ENCODE measurements at regions not wholly inside any gene's neighbourhood (a gene's known extent, or its start where the extent isn't known, plus 50 kb on each side); places are given as distances from the start of the nearest gene placed in this dataset.

DNA sequence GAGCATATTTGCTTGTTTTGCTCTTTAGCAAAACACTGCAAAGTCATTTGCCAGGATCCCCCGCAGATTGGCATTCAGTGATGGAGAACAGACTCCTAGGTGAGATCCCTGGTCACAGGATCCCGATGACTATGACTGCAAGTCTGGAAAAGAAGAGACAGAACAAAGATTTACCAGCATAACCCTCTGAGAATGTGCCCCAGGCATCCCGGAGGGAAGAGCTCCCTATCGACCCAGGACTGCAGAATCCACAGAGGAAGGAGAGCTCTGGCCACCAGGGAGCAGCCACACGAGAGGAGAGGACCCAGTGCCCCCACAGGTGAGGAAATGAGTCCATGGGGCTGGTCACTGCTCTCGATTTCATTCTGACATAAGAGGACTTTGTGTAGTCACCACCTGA, 105.2 kb downstream of the ZNF280B start:
- H3K4me1 ChIP-seq (ENCODE audit: control insufficient read depth, insufficient read depth, low read length): no peaks in the 10 kb centered on the region

DNA sequence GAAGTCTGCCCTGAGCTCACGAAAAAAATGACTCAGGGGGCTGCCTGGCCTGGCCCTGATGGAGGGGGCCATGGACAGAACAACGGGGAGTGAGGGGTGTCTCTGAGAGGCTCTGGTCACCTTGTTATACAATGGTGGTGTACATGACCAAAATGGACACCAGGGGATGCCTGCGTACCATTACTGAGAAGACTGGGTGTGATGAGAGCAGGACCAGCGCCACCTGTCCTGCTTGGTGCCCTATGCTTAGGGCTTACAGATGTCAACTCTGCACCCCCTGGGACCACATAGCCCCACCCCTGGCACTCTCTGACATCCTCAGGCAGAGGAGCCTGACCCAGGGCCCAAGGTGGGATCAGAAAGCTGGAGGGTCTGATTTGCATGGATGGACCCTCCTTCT, 104.8 kb downstream of the ZNF280B start:
- Histone ChIP-seq H3K27me3 (ENCODE audit: control insufficient read depth, insufficient read depth, low read length) (peaks cover 6% of the 10 kb centered on the region), H3K9me3 (ENCODE audit: control insufficient read depth, low read length) (no peaks in the 10 kb centered on the region)

More for the DNA sequence above, 105.2 kb downstream of the ZNF280B start:
- Histone ChIP-seq H3K9me3 (ENCODE audit: control insufficient read depth, low read length) (no peaks in the 10 kb centered on the region), H3K4me3 (ENCODE audit: low read length) (no peak overlapping the region), H3K27me3 (ENCODE audit: control insufficient read depth, insufficient read depth, low read length) (peaks cover 6% of the 10 kb centered on the region), H3K9ac (ENCODE audit: low read length) (no peak overlapping the region), H3K36me3 (ENCODE audit: control insufficient read depth, insufficient read depth, low read length) (no peaks in the 10 kb centered on the region)

DNA sequence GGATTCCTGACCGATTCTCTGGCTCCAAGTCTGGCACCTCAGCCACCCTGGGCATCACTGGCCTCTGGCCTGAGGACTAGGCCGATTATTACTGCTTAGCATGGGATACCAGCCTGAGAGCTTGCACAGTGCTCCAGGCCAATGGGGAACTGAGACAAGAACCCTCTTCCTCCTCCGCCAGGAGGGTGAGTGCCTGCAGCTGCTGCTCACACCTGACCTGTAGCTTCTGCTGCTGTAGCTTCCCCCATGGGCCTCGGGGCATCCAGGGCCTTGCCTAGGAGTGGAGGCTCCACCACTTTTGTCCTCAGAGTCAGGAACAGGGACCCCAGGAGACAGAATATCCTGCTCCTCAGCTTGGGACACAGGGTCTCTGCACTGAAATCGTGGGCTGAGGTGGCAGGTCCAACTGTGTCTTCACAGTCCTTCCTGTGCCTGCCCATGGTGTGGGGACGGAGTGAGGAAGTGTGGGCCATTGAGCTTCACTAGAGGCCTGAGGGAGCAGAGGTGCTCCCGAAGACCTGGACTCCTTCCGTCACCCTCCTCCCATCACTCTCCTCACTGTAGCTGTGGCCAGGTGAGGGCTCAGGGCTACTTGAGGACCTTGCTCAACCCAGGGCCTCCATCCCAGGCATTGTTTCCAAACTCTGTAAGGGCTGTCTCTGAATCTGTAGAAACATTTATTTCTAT, 103.8 kb downstream of the ZNF280B start:
- no peak overlapping the region for H3K9ac ChIP-seq (ENCODE audit: low read length)
- H3K4me1 ChIP-seq (ENCODE audit: control insufficient read depth, insufficient read depth, low read length): no peaks in the 10 kb centered on the region
- no peaks in the 10 kb centered on the region for H3K36me3 ChIP-seq (ENCODE audit: control insufficient read depth, insufficient read depth, low read length)
- H3K9me3 ChIP-seq (ENCODE audit: control insufficient read depth, low read length): no peaks in the 10 kb centered on the region
- peaks cover 9% of the 10 kb centered on the region for H3K27me3 ChIP-seq (ENCODE audit: control insufficient read depth, insufficient read depth, low read length)
- H3K4me3 ChIP-seq (ENCODE audit: low read length): no peak overlapping the region

More for the DNA sequence above, 104.8 kb downstream of the ZNF280B start:
- Histone ChIP-seq H3K9ac (ENCODE audit: low read length) (no peak overlapping the region), H3K4me1 (ENCODE audit: control insufficient read depth, insufficient read depth, low read length) (no peaks in the 10 kb centered on the region), H3K4me3 (ENCODE audit: low read length) (no peak overlapping the region), H3K36me3 (ENCODE audit: control insufficient read depth, insufficient read depth, low read length) (no peaks in the 10 kb centered on the region)

DNA sequence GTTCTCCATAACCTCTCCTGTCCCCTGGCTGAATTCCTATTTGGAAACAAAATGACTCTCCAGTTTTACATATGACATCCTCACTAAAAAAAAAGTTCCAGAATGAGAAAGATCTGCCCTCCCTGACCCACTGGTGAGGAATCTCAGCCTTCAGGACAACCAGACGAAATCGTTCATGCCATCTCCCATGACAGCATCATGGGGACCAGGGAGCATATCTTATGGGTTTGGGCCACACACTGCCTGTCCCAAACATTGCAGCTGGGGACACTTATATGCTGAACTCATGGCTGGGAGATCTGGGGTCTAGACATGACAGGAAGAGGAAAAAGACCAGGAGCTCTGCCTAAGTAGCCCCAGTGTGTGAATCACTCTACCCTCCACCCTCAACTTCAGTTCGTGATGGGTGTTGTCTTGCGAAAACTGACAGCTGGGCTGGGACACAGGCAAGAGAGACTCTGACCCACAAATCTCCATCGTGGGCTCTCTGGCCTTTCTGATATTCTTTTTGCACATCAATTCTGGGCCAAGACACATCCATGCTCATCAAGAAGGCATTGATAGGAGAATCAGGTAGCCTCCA, 102.0 kb downstream of the ZNF280B start:
- Histone ChIP-seq H3K9me3 (ENCODE audit: control insufficient read depth, low read length) (no peaks in the 10 kb centered on the region), H3K36me3 (ENCODE audit: control insufficient read depth, insufficient read depth, low read length) (no peaks in the 10 kb centered on the region), H3K9ac (ENCODE audit: low read length) (no peak overlapping the region), H3K27me3 (ENCODE audit: control insufficient read depth, insufficient read depth, low read length) (peaks cover 10% of the 10 kb centered on the region), H3K4me1 (ENCODE audit: control insufficient read depth, insufficient read depth, low read length) (no peaks in the 10 kb centered on the region), H3K4me3 (ENCODE audit: low read length) (no peak overlapping the region)

DNA sequence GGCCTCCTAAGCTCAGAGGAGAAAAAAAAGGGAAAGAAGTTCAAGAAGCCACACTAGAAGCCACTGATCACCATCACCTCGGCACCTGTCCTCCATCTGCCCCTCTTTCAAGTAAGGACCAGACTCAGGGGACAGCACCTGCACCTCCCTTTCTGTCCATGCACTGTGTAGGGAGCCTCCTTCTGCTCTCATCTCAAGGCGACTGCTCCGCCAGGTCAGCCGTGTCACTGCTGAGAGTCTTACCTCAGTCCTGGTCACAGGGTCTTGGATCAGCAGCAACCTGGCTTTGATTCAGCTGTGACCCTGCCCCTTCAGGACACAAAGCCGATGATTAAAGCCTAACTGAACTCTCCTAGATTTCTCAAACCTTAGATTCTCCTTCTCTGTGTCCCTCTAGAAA, 101.5 kb downstream of the ZNF280B start:
- Histone ChIP-seq H3K9ac (ENCODE audit: low read length) (no peak overlapping the region), H3K4me3 (ENCODE audit: low read length) (no peak overlapping the region), H3K36me3 (ENCODE audit: control insufficient read depth, insufficient read depth, low read length) (no peaks in the 10 kb centered on the region), H3K9me3 (ENCODE audit: control insufficient read depth, low read length) (no peaks in the 10 kb centered on the region), H3K4me1 (ENCODE audit: control insufficient read depth, insufficient read depth, low read length) (no peaks in the 10 kb centered on the region), H3K27me3 (ENCODE audit: control insufficient read depth, insufficient read depth, low read length) (peaks cover 10% of the 10 kb centered on the region)

DNA sequence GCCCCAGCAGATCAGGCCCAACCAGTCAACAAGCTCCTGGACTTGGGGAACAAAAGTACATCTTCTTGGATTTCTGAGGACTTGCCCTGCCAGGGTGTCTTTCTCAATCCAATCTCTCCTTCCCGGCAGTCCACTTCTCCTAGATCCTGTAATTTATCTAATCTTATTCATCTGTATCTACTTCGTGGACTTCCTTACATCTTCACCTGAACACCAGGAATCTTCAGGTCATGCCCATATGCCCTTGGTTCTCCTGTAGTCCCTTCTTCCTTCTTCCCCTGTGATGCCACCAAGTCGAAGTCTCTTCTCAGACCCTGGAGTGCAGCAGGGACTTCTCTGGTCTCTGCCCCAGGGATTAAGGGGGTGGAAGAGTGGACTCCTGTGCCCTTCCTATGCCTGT, 100.3 kb downstream of the ZNF280B start:
- H3K9me3 ChIP-seq (ENCODE audit: control insufficient read depth, low read length): no peaks in the 10 kb centered on the region
- H3K36me3 ChIP-seq (ENCODE audit: control insufficient read depth, insufficient read depth, low read length): no peaks in the 10 kb centered on the region
- no peak overlapping the region for H3K4me3 ChIP-seq (ENCODE audit: low read length)
- peaks cover 10% of the 10 kb centered on the region for H3K27me3 ChIP-seq (ENCODE audit: control insufficient read depth, insufficient read depth, low read length)
- no peak overlapping the region for H3K9ac ChIP-seq (ENCODE audit: low read length)
- H3K4me1 ChIP-seq (ENCODE audit: control insufficient read depth, insufficient read depth, low read length): no peaks in the 10 kb centered on the region

DNA sequence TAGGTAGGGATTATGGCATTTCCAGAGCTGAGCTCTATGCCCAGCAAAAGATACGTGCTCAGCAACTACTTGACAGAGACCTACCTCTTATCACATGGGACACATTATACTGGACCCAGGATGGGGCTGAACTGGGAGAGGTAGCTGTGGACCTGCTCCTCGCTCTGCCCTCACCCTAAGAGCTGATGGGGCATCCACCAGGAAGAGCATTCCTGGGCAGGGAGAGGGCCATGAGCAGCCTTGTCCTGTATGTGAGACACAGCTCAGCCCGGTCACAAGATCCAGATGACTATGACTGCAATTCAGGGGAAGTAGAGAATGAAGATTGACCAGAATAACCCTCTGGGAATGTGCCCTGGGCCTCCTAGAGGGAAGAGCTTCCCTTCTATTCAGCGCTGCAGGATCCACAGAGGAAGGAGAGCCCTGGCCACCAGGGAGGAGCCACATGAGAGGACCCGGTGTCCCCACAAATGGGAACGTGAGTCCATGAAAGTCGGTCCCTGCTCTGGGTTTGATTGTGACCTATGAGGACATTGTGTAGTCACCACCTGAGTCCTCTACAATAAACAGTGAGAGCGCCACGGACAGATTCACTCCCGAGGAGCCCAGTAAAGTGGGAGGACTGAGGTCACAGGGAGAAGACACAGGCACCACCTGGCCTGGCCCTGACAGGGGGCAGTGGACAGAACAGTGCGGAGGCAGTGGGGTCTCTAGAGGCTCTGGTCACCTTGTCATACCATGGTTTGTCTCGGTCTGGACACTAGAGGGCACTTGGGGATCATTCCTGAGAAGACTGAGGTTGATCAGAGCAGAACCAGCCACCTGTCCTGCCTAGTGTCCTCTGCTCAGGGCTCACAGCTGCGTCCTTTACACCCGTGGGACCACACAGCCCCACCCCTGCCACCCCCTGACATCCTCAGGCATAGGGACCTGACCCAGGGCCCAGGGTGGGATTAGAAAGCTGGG, 99.5 kb downstream of the ZNF280B start:
- Histone ChIP-seq H3K4me1 (ENCODE audit: control insufficient read depth, insufficient read depth, low read length) (no peaks in the 10 kb centered on the region), H3K27me3 (ENCODE audit: control insufficient read depth, insufficient read depth, low read length) (peaks cover 10% of the 10 kb centered on the region), H3K4me3 (ENCODE audit: low read length) (no peak overlapping the region), H3K36me3 (ENCODE audit: control insufficient read depth, insufficient read depth, low read length) (no peaks in the 10 kb centered on the region), H3K9me3 (ENCODE audit: control insufficient read depth, low read length) (no peaks in the 10 kb centered on the region), H3K9ac (ENCODE audit: low read length) (no peak overlapping the region)

DNA sequence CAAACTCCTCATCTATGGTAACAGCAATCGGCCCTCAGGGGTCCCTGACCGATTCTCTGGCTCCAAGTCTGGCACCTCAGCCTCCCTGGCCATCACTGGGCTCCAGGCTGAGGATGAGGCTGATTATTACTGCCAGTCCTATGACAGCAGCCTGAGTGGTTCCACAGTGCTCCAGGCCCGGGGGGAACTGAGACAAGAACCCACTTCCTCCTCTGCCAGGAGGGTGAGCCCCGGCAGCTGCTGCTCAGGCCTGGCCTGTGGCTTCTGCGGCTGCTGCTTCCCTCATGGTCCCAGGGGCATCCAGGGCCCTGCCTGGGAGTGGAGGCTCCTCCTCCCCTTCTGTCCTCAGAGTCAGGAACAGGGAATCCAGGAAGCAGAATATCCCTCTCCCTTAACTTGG, 98.4 kb downstream of the ZNF280B start:
- Histone ChIP-seq H3K36me3 (ENCODE audit: control insufficient read depth, insufficient read depth, low read length) (no peaks in the 10 kb centered on the region), H3K4me3 (ENCODE audit: low read length) (no peak overlapping the region), H3K4me1 (ENCODE audit: control insufficient read depth, insufficient read depth, low read length) (no peaks in the 10 kb centered on the region), H3K9ac (ENCODE audit: low read length) (no peak overlapping the region), H3K9me3 (ENCODE audit: control insufficient read depth, low read length) (no peaks in the 10 kb centered on the region), H3K27me3 (ENCODE audit: control insufficient read depth, insufficient read depth, low read length) (peaks cover 10% of the 10 kb centered on the region)

DNA sequence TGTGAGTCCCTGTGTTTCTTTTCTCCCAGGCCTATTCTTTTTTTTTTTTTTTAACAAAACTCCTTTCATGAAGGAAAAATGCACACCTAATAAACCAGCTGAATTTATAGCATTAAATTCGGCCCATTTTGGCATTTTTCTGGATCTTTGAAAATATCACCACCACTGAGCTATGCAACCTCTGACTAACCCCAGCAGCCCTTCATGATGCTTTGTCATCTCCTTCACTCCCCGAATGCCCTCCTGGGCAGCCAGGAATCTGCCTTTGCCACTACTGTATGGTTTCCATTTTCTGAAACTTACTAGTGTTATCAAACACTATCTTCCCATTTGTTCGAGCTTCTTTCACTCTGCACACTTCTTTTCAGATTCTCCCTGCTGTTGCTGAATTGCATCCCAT, 97.9 kb downstream of the ZNF280B start:
- no peaks in the 10 kb centered on the region for H3K9me3 ChIP-seq (ENCODE audit: control insufficient read depth, low read length)
- no peak overlapping the region for H3K4me3 ChIP-seq (ENCODE audit: low read length)
- peaks cover 13% of the 10 kb centered on the region for H3K27me3 ChIP-seq (ENCODE audit: control insufficient read depth, insufficient read depth, low read length)
- H3K36me3 ChIP-seq (ENCODE audit: control insufficient read depth, insufficient read depth, low read length): no peaks in the 10 kb centered on the region
- no peak overlapping the region for H3K9ac ChIP-seq (ENCODE audit: low read length)
- no peaks in the 10 kb centered on the region for H3K4me1 ChIP-seq (ENCODE audit: control insufficient read depth, insufficient read depth, low read length)

DNA sequence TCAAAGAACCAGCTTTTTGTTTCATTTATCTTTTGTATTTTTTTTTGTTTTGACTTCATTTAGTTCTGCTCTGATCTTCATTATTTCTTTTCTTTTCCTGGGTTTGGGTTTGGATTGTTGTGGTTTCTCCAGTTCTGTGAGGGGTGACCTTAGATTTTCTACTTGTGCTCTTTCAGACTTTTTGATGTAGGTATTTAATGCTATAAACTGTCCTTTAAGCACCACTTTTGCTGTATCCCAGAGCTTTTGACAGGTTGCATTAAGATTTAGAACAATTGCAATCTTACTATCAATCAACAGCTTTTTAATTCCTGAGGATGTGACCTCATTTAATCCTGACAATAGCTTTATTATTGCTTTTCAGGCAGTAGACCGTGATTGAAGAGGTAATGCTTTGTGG, 94.3 kb downstream of the ZNF280B start:
- no peaks in the 10 kb centered on the region for H3K36me3 ChIP-seq (ENCODE audit: control insufficient read depth, insufficient read depth, low read length)
- no peaks in the 10 kb centered on the region for H3K9me3 ChIP-seq (ENCODE audit: control insufficient read depth, low read length)
- H3K4me1 ChIP-seq (ENCODE audit: control insufficient read depth, insufficient read depth, low read length): no peaks in the 10 kb centered on the region
- H3K9ac ChIP-seq (ENCODE audit: low read length): no peak overlapping the region
- peaks cover 13% of the 10 kb centered on the region for H3K27me3 ChIP-seq (ENCODE audit: control insufficient read depth, insufficient read depth, low read length)
- H3K4me3 ChIP-seq (ENCODE audit: low read length): no peak overlapping the region

DNA sequence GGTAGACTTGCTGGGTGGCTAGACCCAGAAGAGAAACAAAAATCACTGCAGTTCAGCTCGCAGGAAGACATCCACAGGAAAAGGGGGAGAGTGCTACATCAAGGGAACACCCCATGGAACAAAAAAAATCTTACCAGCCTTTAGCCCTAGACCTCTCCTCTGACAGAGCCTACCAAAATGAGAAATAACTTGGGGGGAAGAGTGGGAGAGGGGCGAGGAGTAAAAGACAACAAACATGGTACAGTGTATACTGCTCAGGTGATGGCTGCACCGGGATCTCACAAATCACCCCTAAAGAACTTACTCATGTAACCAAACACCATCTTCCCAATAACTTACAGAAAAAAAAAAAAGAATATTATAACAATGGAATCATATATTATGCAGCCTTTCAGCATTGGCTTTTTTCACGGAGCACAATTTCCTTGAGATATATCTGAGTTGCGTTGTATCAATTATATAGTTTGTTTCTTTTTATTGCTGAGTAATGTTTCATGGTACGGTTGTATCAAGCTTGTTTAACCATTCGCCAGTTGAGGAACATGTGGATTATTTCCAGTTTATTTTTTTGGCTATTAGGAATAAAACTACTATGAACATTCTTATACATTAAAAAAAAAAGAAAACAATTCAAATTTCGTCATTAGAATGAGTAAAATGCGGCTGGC, 90.9 kb downstream of the ZNF280B start:
- H3K4me3 ChIP-seq (ENCODE audit: low read length): no peak overlapping the region
- no peaks in the 10 kb centered on the region for H3K9me3 ChIP-seq (ENCODE audit: control insufficient read depth, low read length)
- H3K27me3 ChIP-seq (ENCODE audit: control insufficient read depth, insufficient read depth, low read length): peaks cover 9% of the 10 kb centered on the region
- H3K9ac ChIP-seq (ENCODE audit: low read length): no peak overlapping the region
- H3K4me1 ChIP-seq (ENCODE audit: control insufficient read depth, insufficient read depth, low read length): no peaks in the 10 kb centered on the region
- H3K36me3 ChIP-seq (ENCODE audit: control insufficient read depth, insufficient read depth, low read length): no peaks in the 10 kb centered on the region

DNA sequence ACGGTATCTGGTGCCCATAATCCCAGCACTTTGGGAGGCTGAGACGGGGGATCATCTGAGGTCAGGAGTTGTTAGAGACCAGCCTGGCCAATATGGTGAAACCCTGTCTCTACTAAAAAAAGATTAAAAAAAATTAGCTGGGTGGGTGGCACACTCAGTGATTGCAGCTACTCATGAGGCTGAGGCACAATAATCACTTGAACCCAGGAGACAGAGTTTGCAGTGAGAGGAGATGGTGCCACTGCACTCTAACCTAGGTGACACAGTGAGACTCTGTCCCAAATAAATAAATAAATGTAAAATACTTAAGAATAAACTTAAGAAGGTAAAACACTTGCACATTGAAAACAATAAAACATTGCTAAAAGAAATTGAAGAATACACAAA, 90.4 kb downstream of the ZNF280B start:
- no peak overlapping the region for H3K4me3 ChIP-seq (ENCODE audit: low read length)
- H3K9ac ChIP-seq (ENCODE audit: low read length): no peak overlapping the region
- H3K27me3 ChIP-seq (ENCODE audit: control insufficient read depth, insufficient read depth, low read length): peaks cover 9% of the 10 kb centered on the region
- H3K4me1 ChIP-seq (ENCODE audit: control insufficient read depth, insufficient read depth, low read length): no peaks in the 10 kb centered on the region
- no peaks in the 10 kb centered on the region for H3K36me3 ChIP-seq (ENCODE audit: control insufficient read depth, insufficient read depth, low read length)
- no peaks in the 10 kb centered on the region for H3K9me3 ChIP-seq (ENCODE audit: control insufficient read depth, low read length)

All from mucosa of stomach (tissue), 1 donor.